ENCODE measurements at regions not wholly inside any gene's neighbourhood (a gene's known extent, or its start where the extent isn't known, plus 50 kb on each side); places are given as distances from the start of the nearest gene placed in this dataset.

GRCh38 chr2:57656198-57656597 is 390.4 kb upstream of the VRK2 start:
- Mint-ChIP-seq H3K36me3 (ENCODE audit: low read depth) (peaks cover 2% of the 10 kb centered on the region), H3K9me3 (ENCODE audit: low read depth) (peaks cover 23% of the 10 kb centered on the region), H3K27ac (ENCODE audit: unreplicated experiment) (no peak overlapping the region), H3K4me1 (ENCODE audit: low read depth) (no peaks in the 10 kb centered on the region), H3K4me3 (ENCODE audit: unreplicated experiment) (no peak overlapping the region), H3K27me3 (ENCODE audit: low read depth) (peaks cover 7% of the 10 kb centered on the region)
- DNase-seq (ENCODE audit: low spot score): no peak
- TF ChIP-seq CTCF (IDR thresholded peaks at IDR 0.05): no peak

- H3K36me3 Mint-ChIP-seq (ENCODE audit: low read depth): no peaks in the 10 kb centered on the region
These were observed 377.0 kb upstream of the VRK2 start for GRCh38 chr2:57669570-57669969.

GRCh38 chr2:57674025-57674424 is 372.6 kb upstream of the VRK2 start:
- Mint-ChIP-seq H3K4me3 (ENCODE audit: unreplicated experiment) (no peak overlapping the region), H3K4me1 (ENCODE audit: low read depth) (peaks cover 4% of the 10 kb centered on the region), H3K27ac (ENCODE audit: unreplicated experiment) (no peak overlapping the region), H3K27me3 (ENCODE audit: low read depth) (no peaks in the 10 kb centered on the region), H3K36me3 (ENCODE audit: low read depth) (no peaks in the 10 kb centered on the region), H3K9me3 (ENCODE audit: low read depth) (no peaks in the 10 kb centered on the region)
- no peak for TF ChIP-seq CTCF (IDR thresholded peaks at IDR 0.05)
- no peak for DNase-seq (ENCODE audit: low spot score)

More at GRCh38 chr2:57669570-57669969, 377.0 kb upstream of the VRK2 start:
- H3K4me1 Mint-ChIP-seq (ENCODE audit: low read depth): no peaks in the 10 kb centered on the region
- no peak overlapping the region for H3K27ac Mint-ChIP-seq (ENCODE audit: unreplicated experiment)
- TF ChIP-seq CTCF (IDR thresholded peaks at IDR 0.05): no peak
- DNase-seq (ENCODE audit: low spot score): no peak
- H3K4me3 Mint-ChIP-seq (ENCODE audit: unreplicated experiment): no peak overlapping the region
- H3K27me3 Mint-ChIP-seq (ENCODE audit: low read depth): no peaks in the 10 kb centered on the region
- peaks cover 2% of the 10 kb centered on the region for H3K9me3 Mint-ChIP-seq (ENCODE audit: low read depth)

GRCh38 chr2:57674743-57675142 is 371.9 kb upstream of the VRK2 start:
- H3K27ac Mint-ChIP-seq (ENCODE audit: unreplicated experiment): no peak overlapping the region
- H3K36me3 Mint-ChIP-seq (ENCODE audit: low read depth): no peaks in the 10 kb centered on the region
- peaks cover 4% of the 10 kb centered on the region for H3K4me1 Mint-ChIP-seq (ENCODE audit: low read depth)
- H3K27me3 Mint-ChIP-seq (ENCODE audit: low read depth): no peaks in the 10 kb centered on the region
- H3K4me3 Mint-ChIP-seq (ENCODE audit: unreplicated experiment): no peak overlapping the region
- TF ChIP-seq CTCF (IDR thresholded peaks at IDR 0.05): no peak
- DNase-seq (ENCODE audit: low spot score): no peak
- H3K9me3 Mint-ChIP-seq (ENCODE audit: low read depth): no peaks in the 10 kb centered on the region

GRCh38 chr2:57677296-57677695 is 369.3 kb upstream of the VRK2 start:
- TF ChIP-seq CTCF (IDR thresholded peaks at IDR 0.05): no peak
- Mint-ChIP-seq H3K4me3 (ENCODE audit: unreplicated experiment) (no peak overlapping the region), H3K36me3 (ENCODE audit: low read depth) (no peaks in the 10 kb centered on the region), H3K4me1 (ENCODE audit: low read depth) (peaks cover 8% of the 10 kb centered on the region), H3K27me3 (ENCODE audit: low read depth) (no peaks in the 10 kb centered on the region), H3K9me3 (ENCODE audit: low read depth) (no peaks in the 10 kb centered on the region), H3K27ac (ENCODE audit: unreplicated experiment) (no peak overlapping the region)
- no peak for DNase-seq (ENCODE audit: low spot score)
